ENCODE measurements at regions not wholly inside any gene's neighbourhood (a gene's known extent, or its start where the extent isn't known, plus 50 kb on each side); places are given as distances from the start of the nearest gene placed in this dataset.

- no peak for TF ChIP-seq CTCF (IDR thresholded peaks at IDR 0.05; ENCODE audit: insufficient read depth, low read depth, low read length)
- Histone ChIP-seq H3K4me3 (ENCODE audit: low read depth, low read length) (no peak overlapping the region), H3K27me3 (ENCODE audit: control insufficient read depth, insufficient read depth, low read length) (no peaks in the 10 kb centered on the region), H3K36me3 (ENCODE audit: control insufficient read depth, insufficient read depth, low read length) (no peaks in the 10 kb centered on the region)
- POLR2A ChIA-PET: no interaction called here
- peak; percentile 62 for DNase-seq (ENCODE audit: low read depth)
- CTCF ChIA-PET: no interaction called here
Measured at GRCh38 chr12:58313091-58313855, 371.9 kb downstream of the ATP23 start.

- ChIA-PET POLR2A (no interaction called here), CTCF (no interaction called here)
- H3K27me3 ChIP-seq (ENCODE audit: control insufficient read depth, insufficient read depth, low read length): no peaks in the 10 kb centered on the region
- no peaks in the 10 kb centered on the region for H3K36me3 ChIP-seq (ENCODE audit: control insufficient read depth, insufficient read depth, low read length)
- no peak for TF ChIP-seq CTCF (IDR thresholded peaks at IDR 0.05; ENCODE audit: insufficient read depth, low read depth, low read length)
- H3K4me3 ChIP-seq (ENCODE audit: low read depth, low read length): no peak overlapping the region
- peak; percentile 13 for DNase-seq (ENCODE audit: low read depth)
Measured at GRCh38 chr12:58314610-58315009, 373.2 kb downstream of the ATP23 start.

- CTCF ChIA-PET: no interaction called here
- TF ChIP-seq CTCF (IDR thresholded peaks at IDR 0.05; ENCODE audit: insufficient read depth, low read depth, low read length): no peak
- Histone ChIP-seq H3K36me3 (ENCODE audit: control insufficient read depth, insufficient read depth, low read length) (no peaks in the 10 kb centered on the region), H3K4me3 (ENCODE audit: low read depth, low read length) (no peak overlapping the region), H3K27me3 (ENCODE audit: control insufficient read depth, insufficient read depth, low read length) (no peaks in the 10 kb centered on the region)
- POLR2A ChIA-PET: no interaction called here
- DNase-seq (ENCODE audit: low read depth): no peak
Measured at GRCh38 chr12:58316926-58317325, 375.6 kb downstream of the ATP23 start.

- DNase-seq (ENCODE audit: low read depth): no peak
- Histone ChIP-seq H3K36me3 (ENCODE audit: control insufficient read depth, insufficient read depth, low read length) (no peaks in the 10 kb centered on the region), H3K27me3 (ENCODE audit: control insufficient read depth, insufficient read depth, low read length) (no peaks in the 10 kb centered on the region), H3K4me3 (ENCODE audit: low read depth, low read length) (no peak overlapping the region)
- ChIA-PET POLR2A (no interaction called here), CTCF (no interaction called here)
- no peak for TF ChIP-seq CTCF (IDR thresholded peaks at IDR 0.05; ENCODE audit: insufficient read depth, low read depth, low read length)
Measured at GRCh38 chr12:58321414-58321813, 380.0 kb downstream of the ATP23 start.

- Histone ChIP-seq H3K27me3 (ENCODE audit: control insufficient read depth, insufficient read depth, low read length) (no peaks in the 10 kb centered on the region), H3K36me3 (ENCODE audit: control insufficient read depth, insufficient read depth, low read length) (no peaks in the 10 kb centered on the region), H3K4me3 (ENCODE audit: low read depth, low read length) (no peak overlapping the region)
- TF ChIP-seq CTCF (IDR thresholded peaks at IDR 0.05; ENCODE audit: insufficient read depth, low read depth, low read length): no peak
- ChIA-PET POLR2A (no interaction called here), CTCF (no interaction called here)
- no peak for DNase-seq (ENCODE audit: low read depth)
Measured at GRCh38 chr12:58323676-58324075, 382.3 kb downstream of the ATP23 start.
